K562 (cell line): ENCODE measurements at regions not wholly inside any gene's neighbourhood (a gene's known extent, or its start where the extent isn't known, plus 50 kb on each side); places are given as distances from the start of the nearest gene placed in this dataset.

Experiments
- ATAC-seq: fragments of 200-7000 bp; cut with Tn5 transposase; 3 replicates; pipeline ENCODE4 v1.9.1; 2020; ENCODE audit warnings: moderate library complexity
- BruUV-seq: library from RNA; stranded (reverse); fragments of 400-500 nt; replicated peaks from 2 replicates; lab custom pipeline; 2021; lab: Mats Ljungman, UMichigan
- CTCF ChIA-PET: fragments of 300-600 bp; formaldehyde crosslinking; extraction: SDS; loops from one replicate; lab custom pipeline; 2021; ENCODE audit warnings: low intra/inter-chr PET ratio; lab: Yijun Ruan, JAX
- POLR2A ChIA-PET: fragments of 300-600, 350-650 bp; sonication (Branson Sonifier 250); formaldehyde crosslinking; extraction: SDS; loops from one replicate; lab custom pipeline; 2021; ENCODE audit warnings: antibody characterized with exemption, inconsistent platforms; lab: Yijun Ruan, JAX
- DNase-seq, 4 experiments: peaks; one replicate each; pipeline versions ENCODE4 v3.0.0 to v3.0.0-alpha.2; 2011 to 2018; ENCODE audit warnings: low spot score in 3 of 4, mixed read lengths in 3 of 4; ENCODE audit errors: extremely low read depth in 1 of 4
- FAIRE-seq: peaks from 2 replicates; lab custom pipeline; 2011; peaks lifted over from hg19 to GRCh38; lab: Jason Lieb, UNC
- H2AFZ ChIP-seq: 2 replicates; pipeline ENCODE4 v1.6.0; 2011; ENCODE audit warnings: low read depth, low read length, control low read depth, inconsistent platforms
- H3K27ac ChIP-seq: fragments of 200-600 bp; 3 replicates; pipeline ENCODE4 v1.8.0; 2011; ENCODE audit warnings: low read depth, mild to moderate bottlenecking, control low read depth, inconsistent platforms, low read length, moderate library complexity, mixed read lengths; ENCODE audit errors: extremely low read depth
- H3K27me3 ChIP-seq, 2 experiments: fragments of 300-600 bp in 1 of 2; 2 replicates in 1 of 2; 3 replicates in 1 of 2; pipeline versions ENCODE4 v1.6.0 to v1.8.0; 2011; ENCODE audit warnings: inconsistent platforms in 2 of 2, low read length in 2 of 2, mild to moderate bottlenecking in 1 of 2, mixed read lengths in 1 of 2, moderate library complexity in 1 of 2; ENCODE audit not compliant: control insufficient read depth in 2 of 2, insufficient read depth in 2 of 2
- H3K36me3 ChIP-seq: fragments of 300-600 bp; 3 replicates; pipeline ENCODE4 v1.8.0; 2011; ENCODE audit warnings: mild to moderate bottlenecking, low read length, inconsistent platforms; ENCODE audit not compliant: control insufficient read depth, insufficient read depth
- H3K4me1 ChIP-seq, 2 experiments: fragments of 200-600 bp in 1 of 2; replicated peaks in 1 of 2; 2 replicates in 1 of 2; 3 replicates in 1 of 2; pipeline versions ENCODE4 v1.5.1 to v1.8.0; 2011; ENCODE audit warnings: inconsistent platforms in 2 of 2, low read length in 2 of 2, mild to moderate bottlenecking in 1 of 2, mixed read lengths in 1 of 2, moderate library complexity in 1 of 2; ENCODE audit not compliant: control insufficient read depth in 2 of 2, insufficient read depth in 2 of 2
- H3K4me2 ChIP-seq: 2 replicates; pipeline ENCODE4 v1.6.1; 2011; ENCODE audit warnings: low read length, control low read depth, inconsistent platforms, mixed read lengths; ENCODE audit not compliant: insufficient read depth
- H3K4me3 ChIP-seq: fragments of 200-600 bp; sonication (generic), shearing (Covaris generic); 2 replicates; pipeline ENCODE4 v1.5.1; 2016; ENCODE audit warnings: control low read depth, inconsistent platforms
- H3K79me2 ChIP-seq: fragments of 200-600 bp; 3 replicates; pipeline ENCODE4 v1.8.0; 2011; ENCODE audit warnings: low read length, inconsistent platforms; ENCODE audit not compliant: control insufficient read depth, insufficient read depth
- H3K9ac ChIP-seq, 2 experiments: 2 replicates each; pipeline versions ENCODE4 v1.6.0 to v1.6.1; 2011; ENCODE audit warnings: low read depth in 2 of 2, low read length in 2 of 2, control low read depth in 1 of 2, inconsistent platforms in 1 of 2, mild to moderate bottlenecking in 1 of 2, mixed read lengths in 1 of 2; ENCODE audit not compliant: insufficient read depth in 1 of 2
- H3K9me1 ChIP-seq: one replicate; pipeline ENCODE4 v1.6.0; 2011; ENCODE audit warnings: inconsistent platforms, mild to moderate bottlenecking, low read length, moderate library complexity; ENCODE audit not compliant: control insufficient read depth, insufficient read depth
- H3K9me3 ChIP-seq: replicated peaks from 2 replicates; pipeline ENCODE4 v1.5.1; 2011; ENCODE audit warnings: low read depth, low read length, inconsistent platforms; ENCODE audit not compliant: control insufficient read depth, insufficient read depth
- H4K20me1 ChIP-seq: replicated peaks from 2 replicates; pipeline ENCODE4 v1.6.1; 2011; ENCODE audit warnings: low read length, inconsistent platforms, mixed read lengths; ENCODE audit not compliant: control insufficient read depth, insufficient read depth
- ARID2 ChIP-seq: fragments of 450-650 bp; IDR thresholded peaks from 2 replicates; pipeline ENCODE4 v1.6.1; 2017; ENCODE audit warnings: antibody characterized with exemption, mild to moderate bottlenecking
- C11orf30 ChIP-seq: fragments of 450-650 bp; IDR thresholded peaks from 2 replicates; pipeline ENCODE4 v1.6.1; 2016; ENCODE audit warnings: low read depth, mild to moderate bottlenecking
- KLF1 ChIP-seq: fragments of 450-650 bp; IDR thresholded peaks from 2 replicates; pipeline ENCODE4 v1.6.1; 2016; ENCODE audit warnings: missing genetic modification characterization, missing compliant biosample characterization
- MAFF ChIP-seq: IDR thresholded peaks from 2 replicates; pipeline ENCODE4 v1.6.1; 2012; ENCODE audit warnings: low read length, improper control_type of control experiment
- POLR2B ChIP-seq: fragments of 450-650 bp; IDR thresholded peaks from 2 replicates; pipeline ENCODE4 v1.6.1; 2018; ENCODE audit warnings: low read depth; ENCODE audit not compliant: partially characterized antibody
- PTBP1 ChIP-seq: fragments of 200-400 bp; formaldehyde crosslinking; IDR thresholded peaks from 2 replicates; pipeline ENCODE4 v1.6.1; 2017; ENCODE audit warnings: low read depth, low read length
- SMAD2 ChIP-seq: fragments of 150-350 bp; IDR thresholded peaks from 2 replicates; pipeline ENCODE4 v1.6.1; 2014; ENCODE audit warnings: low read depth, mild to moderate bottlenecking, low read length
- SMARCA4 ChIP-seq: fragments of 450-650 bp; IDR thresholded peaks from 2 replicates; pipeline ENCODE4 v1.6.1; 2016
- TEAD2 ChIP-seq: fragments of 450-650 bp; IDR thresholded peaks from 2 replicates; pipeline ENCODE4 v1.6.1; 2016; ENCODE audit warnings: missing genetic modification characterization, control low read depth, missing compliant biosample characterization
- TFAM ChIP-seq: fragments of 250-450 bp; sonication (Bioruptor Pico); conservative IDR thresholded peaks from 2 replicates; pipeline ENCODE4 v1.5.0; 2021; ENCODE audit warnings: mild to moderate bottlenecking, moderate library complexity
- ZFP30 ChIP-seq: fragments of 250-450 bp; sonication (Bioruptor Pico); IDR thresholded peaks from 2 replicates; pipeline ENCODE4 v1.8.0; 2022; ENCODE audit warnings: moderate library complexity, mild to moderate bottlenecking, inconsistent platforms, borderline replicate concordance
- ZKSCAN3 ChIP-seq: fragments of 250-450 bp; sonication (Bioruptor Pico); IDR thresholded peaks from 2 replicates; pipeline ENCODE4 v1.4.0; 2020
- ZNF551 ChIP-seq: fragments of 250-450 bp; sonication (Bioruptor Pico); IDR thresholded peaks from 2 replicates; pipeline ENCODE4 v1.5.0; 2021; ENCODE audit warnings: mild to moderate bottlenecking, moderate library complexity
- ZNF785 ChIP-seq: fragments of 250-450 bp; sonication (Bioruptor Pico); IDR thresholded peaks from 2 replicates; pipeline ENCODE4 v1.4.0; 2020; ENCODE audit warnings: mild to moderate bottlenecking
- WGBS: fragments of 100-300 bp; shearing (Covaris generic); methylation state at CpG from one replicate; pipeline ENCODE4 v1.1.6; 2016; ENCODE audit warnings: low coverage, mixed read lengths; ENCODE audit not compliant: insufficient coverage; ENCODE audit errors: missing lambda C conversion rate; 5-methylcytosine and 5-hydroxymethylcytosine counted together
- in situ Hi-C: fragments of 300-500 bp; cut with MboI; formaldehyde crosslinking; loops from 4 replicates; pipeline ENCODE4 v1.15.0; 2018; ENCODE audit warnings: inconsistent platforms, mixed read lengths
- intact Hi-C: fragments of 100-400 bp; cut with micrococcal nuclease; formaldehyde crosslinking; loops from 2 replicates; pipeline ENCODE4 v1.14.2; 2022

DNA sequence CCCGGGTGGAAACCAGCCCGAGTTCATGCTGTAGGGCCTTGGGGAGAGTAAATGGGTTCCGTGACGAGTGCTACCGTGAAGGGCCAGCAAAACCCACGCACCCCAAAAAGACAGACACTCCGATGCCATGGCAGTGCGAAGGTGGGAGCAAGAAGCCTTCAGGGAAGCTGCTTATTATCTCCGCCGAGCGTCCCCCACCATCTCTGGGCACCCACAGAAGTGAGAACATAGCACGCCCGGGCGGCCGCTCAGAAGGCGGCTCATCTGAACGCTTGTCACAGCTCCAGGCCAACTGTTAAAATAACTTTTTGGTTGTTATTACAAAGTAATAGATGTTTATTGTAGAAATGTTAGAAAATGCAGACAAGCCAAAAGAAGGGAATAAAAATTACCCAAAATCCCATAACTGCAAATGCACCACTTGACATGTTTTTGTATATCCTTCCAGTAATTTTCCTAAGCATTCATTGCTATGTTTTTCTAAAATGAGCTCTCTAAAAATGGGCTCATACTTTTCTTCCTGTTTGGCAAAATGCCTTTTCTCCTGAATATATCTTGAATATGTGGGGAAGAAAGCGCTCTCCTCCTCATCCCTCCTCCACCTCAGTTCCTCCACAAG is 234.9 kb downstream of the NPHP4 start:
- intact Hi-C loops: loop anchor here (10.0 kb wide), 1 partner anchor 78 kb away; no protein-coding TSS in a partner anchor

GRCh38 chr1:5756434-5757186 is 235.6 kb downstream of the NPHP4 start:
- CTCF ChIA-PET: no interaction called here
- peaks cover 50 to 66% of the 10 kb centered on the region in 2 experiments for H3K27me3 ChIP-seq
- 5% methylated on average over 21 of the region's 21 CpGs for WGBS
- H4K20me1 ChIP-seq: peaks cover 4% of the 10 kb centered on the region; the same call in 1 of the 2 replicates
- peaks cover 0 to 4% of the 10 kb centered on the region in 2 experiments; a peak in 2 of 5 replicates for H3K4me1 ChIP-seq
- H3K4me3 ChIP-seq: no peak overlapping the region
- intact Hi-C loops: loop anchor here (10.0 kb wide), 1 partner anchor 78 kb away; no protein-coding TSS in a partner anchor
- H2AFZ ChIP-seq: no peak overlapping the region
- no peaks in the 10 kb centered on the region for H3K79me2 ChIP-seq
- no peak for DNase-seq
- no peaks in the 10 kb centered on the region for H3K36me3 ChIP-seq
- no peak overlapping the region for H3K27ac ChIP-seq
- H3K9ac ChIP-seq: no peak overlapping the region
- TF ChIP-seq TFAM (CRISPR knock-in tag) (no peak), KLF1 (tag) (no peak), ZNF785 (no peak), C11orf30 (no peak), PTBP1 (no peak), SMAD2 (no peak), POLR2B (no peak)
- BruUV-seq: no TSS peak
- FAIRE-seq: peak; percentile 37
- H3K9me3 ChIP-seq: no peaks in the 10 kb centered on the region; the same call in 1 of the 2 replicates
- no peak for ATAC-seq
- no peaks in the 10 kb centered on the region for H3K9me1 ChIP-seq
- in situ Hi-C loops: no loop called here
- H3K4me2 ChIP-seq: no peak overlapping the region
- POLR2A ChIA-PET: interaction anchor here (0.7 kb wide), 1 partner anchor 12 kb away, joined by 5 read pairs; no protein-coding TSS in a partner anchor

More for the DNA sequence above, 234.9 kb downstream of the NPHP4 start:
- TF ChIP-seq MAFF (no peak), ZNF551 (no peak), SMARCA4 (no peak), ARID2 (no peak), ZKSCAN3 (CRISPR knock-in tag) (no peak), TEAD2 (tag) (no peak), ZFP30 (no peak)
- Histone ChIP-seq H4K20me1 (no peaks in the 10 kb centered on the region; the same call in 1 of the 2 replicates), H3K4me3 (no peak overlapping the region), H3K9ac (no peak overlapping the region), H3K36me3 (no peaks in the 10 kb centered on the region), H3K27me3 (peaks cover 46 to 60% of the 10 kb centered on the region in 2 experiments), H3K79me2 (no peaks in the 10 kb centered on the region), H2AFZ (no peak overlapping the region), H3K4me2 (no peak overlapping the region), H3K9me3 (no peaks in the 10 kb centered on the region; the same call in 1 of the 2 replicates), H3K4me1 (peaks cover 0 to 4% of the 10 kb centered on the region in 2 experiments; a peak in 1 of 5 replicates), H3K9me1 (no peaks in the 10 kb centered on the region), H3K27ac (no peak overlapping the region)
- in situ Hi-C loops: no loop called here
- DNase-seq: no peak
- ChIA-PET CTCF (no interaction called here), POLR2A (interaction anchor here (0.7 kb wide), 1 partner anchor 12 kb away, joined by 5 read pairs; no protein-coding TSS in a partner anchor)
- no peak for FAIRE-seq
- no TSS peak for BruUV-seq
- ATAC-seq: no peak
- WGBS: 2% methylated on average over 18 of the region's 18 CpGs
